ENCODE measurements at regions not wholly inside any gene's neighbourhood (a gene's known extent, or its start where the extent isn't known, plus 50 kb on each side); places are given as distances from the start of the nearest gene placed in this dataset.

DNA sequence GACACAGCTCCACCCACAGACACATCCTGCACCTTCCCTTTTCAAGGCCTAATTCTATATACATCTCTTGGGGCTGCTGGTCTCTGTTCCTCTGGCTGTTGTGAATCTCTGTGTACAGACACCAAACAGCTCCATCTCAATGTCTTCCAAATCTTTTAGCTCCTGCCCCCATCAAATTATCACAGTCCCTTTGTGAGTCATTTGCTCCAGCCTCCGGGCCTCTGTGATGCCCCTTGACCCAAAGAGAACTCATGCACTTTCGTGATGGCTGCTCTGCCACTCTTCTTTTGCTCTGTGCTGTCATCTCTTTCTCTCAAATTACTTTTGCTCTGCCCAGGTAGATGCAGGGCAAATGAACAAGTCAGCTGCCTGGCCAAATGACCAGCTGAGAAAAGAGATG is 369.0 kb upstream of the CDIN1 start:
- TF ChIP-seq, protein P1, sequence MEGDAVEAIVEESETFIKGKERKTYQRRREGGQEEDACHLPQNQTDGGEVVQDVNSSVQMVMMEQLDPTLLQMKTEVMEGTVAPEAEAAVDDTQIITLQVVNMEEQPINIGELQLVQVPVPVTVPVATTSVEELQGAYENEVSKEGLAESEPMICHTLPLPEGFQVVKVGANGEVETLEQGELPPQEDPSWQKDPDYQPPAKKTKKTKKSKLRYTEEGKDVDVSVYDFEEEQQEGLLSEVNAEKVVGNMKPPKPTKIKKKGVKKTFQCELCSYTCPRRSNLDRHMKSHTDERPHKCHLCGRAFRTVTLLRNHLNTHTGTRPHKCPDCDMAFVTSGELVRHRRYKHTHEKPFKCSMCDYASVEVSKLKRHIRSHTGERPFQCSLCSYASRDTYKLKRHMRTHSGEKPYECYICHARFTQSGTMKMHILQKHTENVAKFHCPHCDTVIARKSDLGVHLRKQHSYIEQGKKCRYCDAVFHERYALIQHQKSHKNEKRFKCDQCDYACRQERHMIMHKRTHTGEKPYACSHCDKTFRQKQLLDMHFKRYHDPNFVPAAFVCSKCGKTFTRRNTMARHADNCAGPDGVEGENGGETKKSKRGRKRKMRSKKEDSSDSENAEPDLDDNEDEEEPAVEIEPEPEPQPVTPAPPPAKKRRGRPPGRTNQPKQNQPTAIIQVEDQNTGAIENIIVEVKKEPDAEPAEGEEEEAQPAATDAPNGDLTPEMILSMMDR (IDR thresholded peaks at IDR 0.05; ENCODE audit: low read depth, low read length) = no peak
- Histone ChIP-seq H3K27me3 (ENCODE audit: insufficient read depth, low read depth, severe bottlenecking) (no peaks in the 10 kb centered on the region), H3K27ac (no peak overlapping the region), H3K4me3 (ENCODE audit: low read depth, low read length) (no peak overlapping the region), H3K9me3 (ENCODE audit: severe bottlenecking) (no peaks in the 10 kb centered on the region), H3K36me3 (no peaks in the 10 kb centered on the region)
- no peak for DNase-seq

DNA sequence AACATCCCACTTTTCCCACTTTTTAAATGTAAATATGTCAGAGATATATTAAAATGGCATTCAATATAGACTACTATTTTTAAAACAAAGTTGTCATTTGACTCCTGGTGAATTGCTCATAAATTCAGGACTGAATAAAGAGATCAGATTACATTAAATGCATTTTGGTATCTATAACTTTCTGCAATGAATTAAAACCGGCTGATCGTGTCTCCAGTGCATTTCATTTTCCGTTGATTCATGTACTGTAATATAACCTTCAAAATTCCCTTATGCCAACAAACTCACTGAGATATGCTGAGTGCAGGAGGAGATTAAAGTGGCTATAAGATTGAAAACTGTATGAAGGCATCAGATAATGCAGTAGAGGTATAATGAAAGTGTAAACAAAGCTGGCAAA is 361.1 kb upstream of the CDIN1 start:
- H3K9me3 ChIP-seq (ENCODE audit: severe bottlenecking) = no peaks in the 10 kb centered on the region
- TF ChIP-seq, protein P1 (IDR thresholded peaks at IDR 0.05; ENCODE audit: low read depth, low read length) = no peak
- H3K4me3 ChIP-seq (ENCODE audit: low read depth, low read length) = no peak overlapping the region
- H3K36me3 ChIP-seq = no peaks in the 10 kb centered on the region
- H3K27ac ChIP-seq = no peak overlapping the region; the same call in 1 of the 2 replicates
- no peak for DNase-seq
- H3K27me3 ChIP-seq (ENCODE audit: insufficient read depth, low read depth, severe bottlenecking) = no peaks in the 10 kb centered on the region

DNA sequence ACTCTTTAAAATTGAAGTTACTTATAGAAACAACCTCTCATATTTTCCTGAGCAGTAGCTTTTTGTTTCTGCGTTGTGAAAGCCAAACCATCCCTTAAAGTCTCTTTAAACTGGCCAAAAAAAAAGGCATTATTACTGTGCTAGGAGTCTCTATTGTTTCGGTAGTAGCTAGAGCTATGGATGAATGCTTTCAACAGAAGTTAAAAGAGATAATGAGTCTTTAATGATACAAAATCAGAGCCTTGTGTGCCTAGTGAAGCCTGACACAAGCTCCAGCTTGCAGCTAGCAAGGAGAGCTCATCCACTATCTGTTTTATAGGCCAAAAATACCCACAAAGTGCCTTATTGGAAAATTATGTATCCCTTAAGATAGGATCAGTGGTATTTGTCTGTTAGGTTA is 360.4 kb upstream of the CDIN1 start:
- Histone ChIP-seq H3K27me3 (ENCODE audit: insufficient read depth, low read depth, severe bottlenecking) (no peaks in the 10 kb centered on the region), H3K4me3 (ENCODE audit: low read depth, low read length) (no peak overlapping the region), H3K36me3 (no peaks in the 10 kb centered on the region), H3K27ac (no peak overlapping the region), H3K9me3 (ENCODE audit: severe bottlenecking) (no peaks in the 10 kb centered on the region)
- DNase-seq = no peak
- TF ChIP-seq, protein P1 (IDR thresholded peaks at IDR 0.05; ENCODE audit: low read depth, low read length) = no peak

DNA sequence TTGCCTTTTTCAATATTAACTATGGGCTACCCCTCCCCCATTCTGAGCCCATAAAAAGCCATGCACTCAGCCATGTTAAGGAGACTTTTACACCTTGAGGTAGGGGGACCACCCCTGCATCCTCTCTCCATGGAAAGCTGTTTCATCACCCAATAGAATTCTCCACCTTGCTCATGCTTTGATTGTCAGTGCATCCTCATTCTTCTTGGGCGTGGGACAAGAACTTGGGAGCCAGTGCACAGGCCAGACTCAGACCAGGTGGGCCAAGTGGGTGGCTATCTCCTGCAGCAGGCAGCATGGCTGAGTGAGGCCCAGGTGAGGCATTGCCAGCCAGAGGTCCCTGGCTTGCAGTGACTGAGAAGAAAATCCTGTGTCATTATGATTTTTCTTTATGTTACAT is 357.4 kb upstream of the CDIN1 start:
- Histone ChIP-seq H3K27ac (no peak overlapping the region), H3K36me3 (no peaks in the 10 kb centered on the region), H3K27me3 (ENCODE audit: insufficient read depth, low read depth, severe bottlenecking) (no peaks in the 10 kb centered on the region), H3K4me3 (ENCODE audit: low read depth, low read length) (no peak overlapping the region), H3K9me3 (ENCODE audit: severe bottlenecking) (no peaks in the 10 kb centered on the region)
- no peak for DNase-seq
- TF ChIP-seq, protein P1 (IDR thresholded peaks at IDR 0.05; ENCODE audit: low read depth, low read length) = no peak

DNA sequence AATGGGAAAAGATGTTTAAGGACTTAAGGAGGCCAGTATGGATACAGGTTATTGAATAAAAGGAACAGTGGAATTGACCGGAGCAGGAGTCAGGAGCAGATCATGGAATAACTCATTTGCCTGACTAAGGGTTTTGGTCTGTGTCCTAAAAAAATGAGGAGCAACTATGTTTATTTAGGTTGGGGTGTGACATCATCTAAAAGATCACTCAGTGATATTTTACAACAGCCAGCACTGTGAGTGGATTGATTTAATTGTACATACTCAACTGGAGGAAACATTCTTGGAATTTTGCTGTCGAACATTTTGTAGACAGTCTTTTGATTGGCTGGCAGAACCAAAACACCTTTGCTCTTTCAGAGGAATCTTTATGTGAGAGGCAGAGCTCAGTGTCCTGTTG is 348.6 kb upstream of the CDIN1 start:
- Histone ChIP-seq H3K9me3 (ENCODE audit: severe bottlenecking) (no peaks in the 10 kb centered on the region), H3K4me3 (ENCODE audit: low read depth, low read length) (no peak overlapping the region), H3K36me3 (no peaks in the 10 kb centered on the region), H3K27me3 (ENCODE audit: insufficient read depth, low read depth, severe bottlenecking) (no peaks in the 10 kb centered on the region), H3K27ac (no peak overlapping the region)
- no peak for DNase-seq
- TF ChIP-seq, protein P1 (IDR thresholded peaks at IDR 0.05; ENCODE audit: low read depth, low read length) = no peak

DNA sequence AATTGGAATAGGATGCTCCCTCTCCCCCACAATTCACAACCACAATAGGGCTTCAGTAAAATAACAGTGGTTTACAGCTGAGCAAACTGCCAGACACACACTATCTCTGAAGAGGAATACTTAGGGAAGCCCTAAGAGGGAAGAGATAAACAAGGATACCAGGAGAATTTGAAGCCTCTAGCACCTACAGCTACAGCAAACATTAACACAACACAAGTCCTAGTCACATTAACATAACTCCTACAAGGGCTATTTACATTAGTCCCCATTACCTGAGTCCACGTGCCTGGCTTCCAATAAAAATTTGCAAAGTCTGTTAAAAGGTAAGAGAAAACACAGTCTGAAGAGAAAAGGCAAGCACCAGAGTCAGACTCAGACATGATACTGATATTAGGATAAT is 346.9 kb upstream of the CDIN1 start:
- H3K27me3 ChIP-seq (ENCODE audit: insufficient read depth, low read depth, severe bottlenecking) = no peaks in the 10 kb centered on the region
- no peak for DNase-seq
- H3K9me3 ChIP-seq (ENCODE audit: severe bottlenecking) = no peaks in the 10 kb centered on the region
- no peak overlapping the region for H3K27ac ChIP-seq
- H3K4me3 ChIP-seq (ENCODE audit: low read depth, low read length) = no peak overlapping the region
- H3K36me3 ChIP-seq = no peaks in the 10 kb centered on the region
- TF ChIP-seq, protein P1 (IDR thresholded peaks at IDR 0.05; ENCODE audit: low read depth, low read length) = no peak
